PC-9 (cell line): ENCODE measurements at regions not wholly inside any gene's neighbourhood (a gene's known extent, or its start where the extent isn't known, plus 50 kb on each side); places are given as distances from the start of the nearest gene placed in this dataset.
"Not testable (repeated sequence)": the region's sequence is repeated elsewhere in the genome, so short reads cannot be mapped to it uniquely, and the experiment has no call there.

ENCODE experiments used
- BruUV-seq: library from RNA; stranded (reverse); fragments of 400-500 nt; replicated peaks from 2 replicates; lab custom pipeline; 2021; lab: Mats Ljungman, UMichigan
- CTCF ChIA-PET: fragments of 300-600 bp; sonication (Branson Sonifier 250); formaldehyde crosslinking; loops from one replicate; lab custom pipeline; 2022; ENCODE audit warnings: antibody characterized with exemption; lab: Charles Lee
- POLR2A ChIA-PET: fragments of 300-600 bp; sonication (Branson Sonifier 250); formaldehyde crosslinking; loops from one replicate; lab custom pipeline; 2022; ENCODE audit warnings: antibody characterized with exemption; ENCODE audit not compliant: unreplicated experiment; lab: Charles Lee
- DNase-seq, 2 experiments: peaks; one replicate each; pipeline versions ENCODE4 v3.0.0 to v3.0.0-alpha.2; 2015 to 2022; ENCODE audit warnings: mixed read lengths in 1 of 2
- H2AFZ ChIP-seq: fragments of 200-600 bp; sonication (generic); 2 replicates; pipeline ENCODE4 v1.8.1; 2017; ENCODE audit warnings: antibody characterized with exemption
- H3F3A ChIP-seq: fragments of 200-600 bp; sonication (generic); 2 replicates; pipeline ENCODE4 v1.8.1; 2017; ENCODE audit warnings: antibody characterized with exemption, mild to moderate bottlenecking, low read depth; ENCODE audit not compliant: insufficient read depth
- H3K27ac ChIP-seq: fragments of 200-600 bp; sonication (generic); 2 replicates; pipeline ENCODE4 v1.6.1; 2016; ENCODE audit warnings: mixed run types
- H3K27me3 ChIP-seq: fragments of 200-600 bp; sonication (generic); 2 replicates; pipeline ENCODE4 v1.6.1; 2016; ENCODE audit warnings: low read depth, mixed run types; ENCODE audit not compliant: insufficient read depth
- H3K36me3 ChIP-seq: fragments of 200-600 bp; sonication (generic); 2 replicates; pipeline ENCODE4 v1.6.1; 2016; ENCODE audit warnings: low read depth, mixed run types
- H3K4me1 ChIP-seq: fragments of 200-600 bp; sonication (generic); replicated peaks from 2 replicates; pipeline ENCODE4 v1.6.1; 2016; ENCODE audit warnings: mixed run types; ENCODE audit not compliant: insufficient read depth
- H3K4me2 ChIP-seq: fragments of 200-600 bp; sonication (generic); 2 replicates; pipeline ENCODE4 v1.6.1; 2017; ENCODE audit warnings: mixed run types
- H3K4me3 ChIP-seq: fragments of 200-600 bp; sonication (generic); 2 replicates; pipeline ENCODE4 v1.6.1; 2016; ENCODE audit warnings: mixed run types
- H3K79me2 ChIP-seq: fragments of 200-600 bp; sonication (generic); 2 replicates; pipeline ENCODE4 v1.6.1; 2017; ENCODE audit warnings: low read depth, mixed run types
- H3K9me2 ChIP-seq: fragments of 200-600 bp; sonication (generic); 2 replicates; pipeline ENCODE4 v1.8.1; 2017; ENCODE audit warnings: mild to moderate bottlenecking; ENCODE audit not compliant: insufficient read depth
- H3K9me3 ChIP-seq: fragments of 200-600 bp; sonication (generic); 2 replicates; pipeline ENCODE4 v1.8.1; 2016; ENCODE audit warnings: low read depth; ENCODE audit not compliant: insufficient read depth
- H4K20me1 ChIP-seq: fragments of 200-600 bp; sonication (generic); 2 replicates; pipeline ENCODE4 v1.8.1; 2017; ENCODE audit not compliant: insufficient read depth
- EZH2 ChIP-seq: fragments of 200-600 bp; sonication (generic); IDR thresholded peaks from 2 replicates; pipeline ENCODE4 v1.8.0; 2017; ENCODE audit warnings: antibody characterized with exemption, low read depth
- intact Hi-C: fragments of 100-400 bp; cut with micrococcal nuclease; formaldehyde crosslinking; loops from one replicate; pipeline ENCODE4 v1.10.0; 2022; ENCODE audit not compliant: unreplicated experiment
- TF ChIP-seq, protein P1 (sequence below): fragments of 200-600 bp; sonication (generic); conservative IDR thresholded peaks from 2 replicates; pipeline ENCODE4 v1.6.1; 2017; ENCODE audit warnings: mixed run types, antibody characterized with exemption, mild to moderate bottlenecking, moderate library complexity

DNA sequence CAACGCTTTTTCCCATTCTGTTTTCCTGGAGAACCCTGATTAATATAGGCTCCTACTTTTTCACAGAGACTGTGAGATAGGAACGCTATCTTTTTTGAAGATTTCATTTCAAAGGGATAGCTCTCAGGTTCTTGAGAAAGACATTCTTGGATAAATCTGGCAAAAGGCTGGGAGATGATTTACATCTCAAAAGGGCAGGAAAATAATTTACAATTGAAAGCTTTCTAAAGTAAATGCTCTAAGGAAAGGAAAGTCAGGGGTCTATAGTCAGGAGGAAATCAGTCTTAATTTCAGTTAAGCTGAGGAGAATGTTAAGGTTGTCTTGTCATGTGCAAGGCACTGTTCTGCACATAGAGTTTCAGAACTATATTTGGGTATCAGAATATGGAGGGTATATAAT is 278.8 kb downstream of the KIF20B start:
- Histone ChIP-seq H3K79me2 (no peaks in the 10 kb centered on the region), H3F3A (no peaks in the 10 kb centered on the region), H3K4me2 (no peak overlapping the region), H3K9me2 (no peaks in the 10 kb centered on the region), H3K4me3 (no peak overlapping the region), H3K27me3 (no peaks in the 10 kb centered on the region), H3K4me1 (no peaks in the 10 kb centered on the region), H4K20me1 (no peaks in the 10 kb centered on the region), H3K27ac (no peak overlapping the region), H2AFZ (no peak overlapping the region), H3K36me3 (no peaks in the 10 kb centered on the region), H3K9me3 (no peaks in the 10 kb centered on the region)
- intact Hi-C loops = no loop called here
- ChIA-PET POLR2A (no interaction called here), CTCF (no interaction called here)
- TF ChIP-seq, protein P1, sequence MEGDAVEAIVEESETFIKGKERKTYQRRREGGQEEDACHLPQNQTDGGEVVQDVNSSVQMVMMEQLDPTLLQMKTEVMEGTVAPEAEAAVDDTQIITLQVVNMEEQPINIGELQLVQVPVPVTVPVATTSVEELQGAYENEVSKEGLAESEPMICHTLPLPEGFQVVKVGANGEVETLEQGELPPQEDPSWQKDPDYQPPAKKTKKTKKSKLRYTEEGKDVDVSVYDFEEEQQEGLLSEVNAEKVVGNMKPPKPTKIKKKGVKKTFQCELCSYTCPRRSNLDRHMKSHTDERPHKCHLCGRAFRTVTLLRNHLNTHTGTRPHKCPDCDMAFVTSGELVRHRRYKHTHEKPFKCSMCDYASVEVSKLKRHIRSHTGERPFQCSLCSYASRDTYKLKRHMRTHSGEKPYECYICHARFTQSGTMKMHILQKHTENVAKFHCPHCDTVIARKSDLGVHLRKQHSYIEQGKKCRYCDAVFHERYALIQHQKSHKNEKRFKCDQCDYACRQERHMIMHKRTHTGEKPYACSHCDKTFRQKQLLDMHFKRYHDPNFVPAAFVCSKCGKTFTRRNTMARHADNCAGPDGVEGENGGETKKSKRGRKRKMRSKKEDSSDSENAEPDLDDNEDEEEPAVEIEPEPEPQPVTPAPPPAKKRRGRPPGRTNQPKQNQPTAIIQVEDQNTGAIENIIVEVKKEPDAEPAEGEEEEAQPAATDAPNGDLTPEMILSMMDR = no peak
- no peak for TF ChIP-seq EZH2
- DNase-seq = no peak
- BruUV-seq = no TSS peak

DNA sequence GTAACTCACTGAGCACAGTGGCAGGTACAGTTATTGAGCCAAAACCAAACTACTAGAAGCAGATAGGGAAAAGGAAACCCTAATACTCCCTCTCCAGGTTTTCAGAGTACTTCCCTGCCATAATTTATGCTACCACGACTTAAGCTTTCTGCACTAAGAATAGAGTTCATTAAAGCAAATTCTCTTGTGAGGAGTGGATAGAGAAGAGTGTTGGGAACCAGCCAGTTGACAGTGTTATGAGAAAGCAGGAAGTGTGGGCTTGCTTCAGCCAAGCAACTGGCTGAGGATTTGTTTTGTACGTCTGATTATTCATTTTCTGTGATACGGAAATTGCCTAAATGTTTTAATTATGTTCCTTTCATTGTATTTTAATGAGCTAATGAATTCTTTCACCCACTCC is 280.5 kb downstream of the KIF20B start:
- intact Hi-C loops = no loop called here
- no peaks in the 10 kb centered on the region for H4K20me1 ChIP-seq
- no peaks in the 10 kb centered on the region for H3K9me2 ChIP-seq
- H3K4me3 ChIP-seq = no peak overlapping the region
- H3K9me3 ChIP-seq = no peaks in the 10 kb centered on the region
- POLR2A ChIA-PET = no interaction called here
- H3K79me2 ChIP-seq = no peaks in the 10 kb centered on the region
- BruUV-seq = no TSS peak
- no peaks in the 10 kb centered on the region for H3K4me1 ChIP-seq
- CTCF ChIA-PET = no interaction called here
- no peak overlapping the region for H2AFZ ChIP-seq
- no peaks in the 10 kb centered on the region for H3K27me3 ChIP-seq
- no peak for TF ChIP-seq EZH2
- TF ChIP-seq, protein P1 = no peak
- no peaks in the 10 kb centered on the region for H3F3A ChIP-seq
- no peak overlapping the region for H3K27ac ChIP-seq
- no peaks in the 10 kb centered on the region for H3K36me3 ChIP-seq
- H3K4me2 ChIP-seq = no peak overlapping the region
- DNase-seq = no peak

DNA sequence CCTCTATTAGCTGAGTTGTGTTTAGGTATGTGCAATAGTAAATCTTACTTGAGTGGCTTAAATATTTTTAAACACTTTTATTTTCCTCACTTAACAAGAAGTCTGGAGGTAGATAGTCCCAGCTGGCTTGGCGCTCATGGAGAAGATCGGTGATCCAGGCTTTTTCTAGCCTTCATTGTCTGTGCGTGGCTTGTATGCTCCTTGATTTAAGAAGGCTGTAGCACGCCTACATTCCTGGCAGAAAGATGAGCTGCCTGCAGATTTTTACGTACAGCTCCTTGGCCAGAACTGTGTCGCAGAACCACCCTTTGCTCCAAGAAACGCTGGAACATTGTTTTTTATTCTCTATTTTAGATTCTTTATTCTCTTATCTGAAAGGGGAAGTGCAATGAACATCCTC is 284.1 kb downstream of the KIF20B start:
- Histone ChIP-seq H3K27ac (no peak overlapping the region), H4K20me1 (no peaks in the 10 kb centered on the region), H3K9me2 (no peaks in the 10 kb centered on the region), H3K4me2 (no peak overlapping the region), H3K4me1 (no peaks in the 10 kb centered on the region), H2AFZ (no peak overlapping the region), H3K4me3 (no peak overlapping the region), H3F3A (no peaks in the 10 kb centered on the region), H3K36me3 (no peaks in the 10 kb centered on the region), H3K27me3 (no peaks in the 10 kb centered on the region), H3K9me3 (no peaks in the 10 kb centered on the region), H3K79me2 (no peaks in the 10 kb centered on the region)
- POLR2A ChIA-PET = interaction anchor here (0.7 kb wide), 1 partner anchor 873 kb away, joined by 8 read pairs; no protein-coding TSS in a partner anchor
- CTCF ChIA-PET = no interaction called here
- intact Hi-C loops = no loop called here
- no TSS peak for BruUV-seq
- TF ChIP-seq, protein P1 = no peak
- DNase-seq = no peak

DNA sequence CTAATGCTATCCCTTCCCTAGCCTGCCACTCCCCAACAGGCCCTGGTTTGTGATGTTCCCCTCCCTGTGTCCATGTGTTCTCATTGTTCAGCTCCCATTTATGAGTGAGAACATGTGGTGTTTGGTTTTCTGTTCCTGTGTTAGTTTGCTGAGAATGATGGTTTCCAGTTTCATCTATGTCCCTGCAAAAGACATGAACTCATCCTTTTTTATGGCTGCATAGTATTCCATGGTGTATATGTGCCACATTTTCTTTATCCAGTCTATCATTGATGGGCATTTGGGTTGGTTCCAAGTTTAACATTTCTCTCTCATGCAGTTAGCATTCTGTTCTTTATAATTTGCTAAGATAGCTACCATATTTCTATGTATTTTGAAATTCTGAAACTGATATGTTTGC is 287.0 kb downstream of the KIF20B start:
- H3K79me2 ChIP-seq, H3K27ac ChIP-seq, H3K4me1 ChIP-seq, H3K9me2 ChIP-seq, H3K4me2 ChIP-seq, H4K20me1 ChIP-seq, H3F3A ChIP-seq, intact Hi-C loops, POLR2A ChIA-PET, H3K36me3 ChIP-seq, DNase-seq, H3K4me3 ChIP-seq, H3K27me3 ChIP-seq, H3K9me3 ChIP-seq, BruUV-seq, CTCF ChIA-PET, H2AFZ ChIP-seq: not testable (repeated sequence)
